H9 (cell line): ENCODE measurements at regions not wholly inside any gene's neighbourhood (a gene's known extent, or its start where the extent isn't known, plus 50 kb on each side); places are given as distances from the start of the nearest gene placed in this dataset.

ENCODE experiments used
- DNase-seq: peaks from one replicate; pipeline ENCODE4 v3.0.0-alpha.2; 2017
- H2AFZ ChIP-seq: one replicate; pipeline ENCODE4 v1.6.1; 2013; ENCODE audit warnings: mild to moderate bottlenecking, low read length, control low read depth, moderate library complexity
- H2AK5ac ChIP-seq: 2 replicates; pipeline ENCODE4 v1.6.1; 2013; ENCODE audit warnings: low read length, control low read depth, mixed read lengths; ENCODE audit not compliant: insufficient read length
- H2BK120ac ChIP-seq: one replicate; pipeline ENCODE4 v1.6.1; 2013; ENCODE audit warnings: low read depth, mild to moderate bottlenecking, low read length, control low read depth, inconsistent platforms; ENCODE audit not compliant: poor library complexity, severe bottlenecking
- H2BK12ac ChIP-seq: 2 replicates; pipeline ENCODE4 v1.6.1; 2013; ENCODE audit warnings: low read length, control low read depth, mixed read lengths, low read depth; ENCODE audit not compliant: insufficient read length
- H2BK15ac ChIP-seq: 2 replicates; pipeline ENCODE4 v1.6.1; 2013; ENCODE audit warnings: low read depth, low read length, control low read depth
- H2BK20ac ChIP-seq: one replicate; pipeline ENCODE4 v1.6.1; 2013; ENCODE audit warnings: low read depth, mild to moderate bottlenecking, low read length, control low read depth, inconsistent platforms; ENCODE audit not compliant: poor library complexity, severe bottlenecking
- H2BK5ac ChIP-seq: 2 replicates; pipeline ENCODE4 v1.6.1; 2013; ENCODE audit warnings: low read length, control low read depth, mixed read lengths; ENCODE audit not compliant: insufficient read length
- H3K14ac ChIP-seq: 2 replicates; pipeline ENCODE4 v1.6.1; 2013; ENCODE audit warnings: low read length, control low read depth; ENCODE audit not compliant: insufficient read depth
- H3K18ac ChIP-seq: 2 replicates; pipeline ENCODE4 v1.6.1; 2013; ENCODE audit warnings: low read depth, mild to moderate bottlenecking, mixed read lengths, low read length, control low read depth; ENCODE audit not compliant: insufficient read length
- H3K23ac ChIP-seq: 2 replicates; pipeline ENCODE4 v1.6.1; 2013; ENCODE audit warnings: low read length, control low read depth, mixed read lengths, low read depth; ENCODE audit not compliant: insufficient read length
- H3K23me2 ChIP-seq: 2 replicates; pipeline ENCODE4 v1.6.1; 2013; ENCODE audit warnings: low read depth, mild to moderate bottlenecking, mixed read lengths, low read length, control low read depth; ENCODE audit not compliant: insufficient read length, poor library complexity, severe bottlenecking
- H3K27ac ChIP-seq: 2 replicates; pipeline ENCODE4 v1.5.1; 2013; ENCODE audit warnings: low read length, control low read depth, mixed read lengths, low read depth; ENCODE audit not compliant: insufficient read length
- H3K27me3 ChIP-seq: 2 replicates; pipeline ENCODE4 v1.6.1; 2013; ENCODE audit warnings: low read length, control low read depth, inconsistent platforms; ENCODE audit not compliant: insufficient read depth
- H3K4ac ChIP-seq: 2 replicates; pipeline ENCODE4 v1.6.1; 2013; ENCODE audit warnings: low read depth, mild to moderate bottlenecking, control low read depth, inconsistent platforms, low read length, moderate library complexity
- H3K4me1 ChIP-seq: 2 replicates; pipeline ENCODE4 v1.6.1; 2013; ENCODE audit warnings: low read length, control low read depth, inconsistent platforms; ENCODE audit not compliant: insufficient read depth
- H3K4me2 ChIP-seq: 2 replicates; pipeline ENCODE4 v1.6.1; 2013; ENCODE audit warnings: low read length, control low read depth, mixed read lengths; ENCODE audit not compliant: insufficient read length, insufficient read depth
- H3K56ac ChIP-seq: 2 replicates; pipeline ENCODE4 v1.6.1; 2013; ENCODE audit warnings: low read depth, mild to moderate bottlenecking, mixed read lengths, low read length, control low read depth; ENCODE audit not compliant: insufficient read length
- H3K79me1 ChIP-seq: 2 replicates; pipeline ENCODE4 v1.6.1; 2013; ENCODE audit warnings: low read depth, mild to moderate bottlenecking, moderate library complexity, low read length, control low read depth, inconsistent platforms; ENCODE audit not compliant: insufficient read depth, poor library complexity, severe bottlenecking
- H3K79me2 ChIP-seq: 2 replicates; pipeline ENCODE4 v1.6.1; 2013; ENCODE audit warnings: low read length, control low read depth, inconsistent platforms; ENCODE audit not compliant: insufficient read depth
- H3K9ac ChIP-seq: 2 replicates; pipeline ENCODE4 v1.6.1; 2013; ENCODE audit warnings: low read length, control low read depth, mixed read lengths; ENCODE audit not compliant: insufficient read length; ENCODE audit errors: extremely low read depth
- H3K9me3 ChIP-seq: one replicate; pipeline ENCODE4 v1.6.1; 2013; ENCODE audit warnings: low read depth, low read length, inconsistent platforms; ENCODE audit not compliant: control insufficient read depth
- H3T11ph ChIP-seq: one replicate; pipeline ENCODE4 v1.6.1; 2013; ENCODE audit warnings: mild to moderate bottlenecking, low read length, control low read depth, inconsistent platforms
- H4K20me1 ChIP-seq: one replicate; pipeline ENCODE4 v1.6.1; 2013; ENCODE audit not compliant: control insufficient read depth, insufficient read length, insufficient read depth
- H4K5ac ChIP-seq: 2 replicates; pipeline ENCODE4 v1.6.1; 2013; ENCODE audit warnings: low read depth, mild to moderate bottlenecking, mixed read lengths, low read length, control low read depth; ENCODE audit not compliant: insufficient read length
- H4K8ac ChIP-seq: replicated peaks from 2 replicates; pipeline ENCODE4 v1.6.1; 2013; ENCODE audit warnings: low read length, control low read depth, mixed read lengths, low read depth; ENCODE audit not compliant: insufficient read length
- H4K91ac ChIP-seq: 2 replicates; pipeline ENCODE4 v1.6.1; 2013; ENCODE audit warnings: low read depth, mild to moderate bottlenecking, moderate library complexity, mixed read lengths, low read length, control low read depth; ENCODE audit not compliant: insufficient read length
- H3K27ac Mint-ChIP-seq, 3 experiments: 2 replicates in 2 of 3; 3 replicates in 1 of 3; pipeline ENCODE4 v1.8.0; 2020 to 2021; ENCODE audit warnings: mixed read lengths in 3 of 3, mild to moderate bottlenecking in 1 of 3, moderate library complexity in 1 of 3
- H3K27me3 Mint-ChIP-seq: 2 replicates; pipeline ENCODE4 v1.8.0; 2021; ENCODE audit warnings: low read depth, mild to moderate bottlenecking, moderate library complexity, mixed read lengths
- H3K36me3 Mint-ChIP-seq, 3 experiments: 2 replicates in 2 of 3; 3 replicates in 1 of 3; pipeline ENCODE4 v1.8.0; 2020 to 2021; ENCODE audit warnings: low read depth in 3 of 3, mixed read lengths in 3 of 3; ENCODE audit not compliant: insufficient read depth in 1 of 3
- H3K4me1 Mint-ChIP-seq, 2 experiments: 2 replicates each; pipeline ENCODE4 v1.8.0; 2020; ENCODE audit warnings: mixed read lengths in 2 of 2
- H3K4me3 Mint-ChIP-seq, 2 experiments: 2 replicates in 1 of 2; 3 replicates in 1 of 2; pipeline ENCODE4 v1.8.0; 2020 to 2021; ENCODE audit warnings: mild to moderate bottlenecking in 2 of 2, mixed read lengths in 2 of 2, moderate library complexity in 1 of 2
- H3K9me3 Mint-ChIP-seq, 2 experiments: 2 replicates in 1 of 2; 3 replicates in 1 of 2; pipeline ENCODE4 v1.8.0; 2020; ENCODE audit warnings: mild to moderate bottlenecking in 2 of 2, mixed read lengths in 2 of 2, moderate library complexity in 1 of 2
- WGBS: extraction: QIAGEN DNeasy Blood & Tissue Kit; methylation state at CpG from one replicate; pipeline ENCODE4 v1.1.7; 2013; ENCODE audit warnings: missing lambda C conversion rate, low lambda C conversion rate, mixed read lengths; ENCODE audit not compliant: insufficient read length; ENCODE audit errors: extremely low coverage; 5-methylcytosine and 5-hydroxymethylcytosine counted together
- TF ChIP-seq, protein P1 (sequence below): fragments of 200-600 bp; sonication (generic); conservative IDR thresholded peaks from 3 replicates; pipeline ENCODE4 v1.8.0; 2021; ENCODE audit warnings: antibody characterized with exemption, mild to moderate bottlenecking

DNA sequence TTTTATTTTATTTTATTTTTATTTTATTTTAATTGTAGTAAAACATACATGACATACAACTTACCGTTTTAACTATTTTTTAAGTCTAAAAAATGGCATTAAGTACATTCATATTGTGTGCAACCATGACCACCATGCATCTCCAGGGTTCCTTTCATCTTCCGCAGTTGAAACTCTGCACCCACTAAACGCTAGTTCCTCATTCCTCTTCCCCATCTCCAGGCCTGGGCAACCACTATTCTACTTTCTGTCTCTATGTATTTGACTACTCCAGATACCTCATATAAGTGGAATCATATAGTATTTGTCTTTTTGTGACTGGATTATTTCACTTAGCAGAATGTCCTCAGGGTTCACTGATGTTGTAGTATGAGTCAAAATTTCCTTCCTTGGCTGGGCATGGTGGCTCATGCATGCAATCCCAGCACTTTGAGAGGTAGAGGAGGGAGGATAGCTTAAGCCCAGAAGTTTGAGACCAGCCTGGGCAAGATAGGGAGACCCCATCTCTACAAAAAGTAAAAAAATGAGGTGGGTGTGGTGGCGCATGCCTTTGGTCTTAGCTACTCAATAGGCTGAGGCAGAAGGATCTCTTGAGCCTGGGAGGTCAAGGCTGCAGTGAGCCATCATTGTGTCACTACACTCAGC lies 55.7 kb upstream of the ZNF507 start:
- no peak overlapping the region for H3T11ph ChIP-seq
- H3K4me3 Mint-ChIP-seq, result no peak overlapping the region
- H3K27me3 Mint-ChIP-seq, result no peaks in the 10 kb centered on the region; the same call in 1 of the 2 replicates
- no peak overlapping the region for H3K14ac ChIP-seq
- TF ChIP-seq, protein P1, sequence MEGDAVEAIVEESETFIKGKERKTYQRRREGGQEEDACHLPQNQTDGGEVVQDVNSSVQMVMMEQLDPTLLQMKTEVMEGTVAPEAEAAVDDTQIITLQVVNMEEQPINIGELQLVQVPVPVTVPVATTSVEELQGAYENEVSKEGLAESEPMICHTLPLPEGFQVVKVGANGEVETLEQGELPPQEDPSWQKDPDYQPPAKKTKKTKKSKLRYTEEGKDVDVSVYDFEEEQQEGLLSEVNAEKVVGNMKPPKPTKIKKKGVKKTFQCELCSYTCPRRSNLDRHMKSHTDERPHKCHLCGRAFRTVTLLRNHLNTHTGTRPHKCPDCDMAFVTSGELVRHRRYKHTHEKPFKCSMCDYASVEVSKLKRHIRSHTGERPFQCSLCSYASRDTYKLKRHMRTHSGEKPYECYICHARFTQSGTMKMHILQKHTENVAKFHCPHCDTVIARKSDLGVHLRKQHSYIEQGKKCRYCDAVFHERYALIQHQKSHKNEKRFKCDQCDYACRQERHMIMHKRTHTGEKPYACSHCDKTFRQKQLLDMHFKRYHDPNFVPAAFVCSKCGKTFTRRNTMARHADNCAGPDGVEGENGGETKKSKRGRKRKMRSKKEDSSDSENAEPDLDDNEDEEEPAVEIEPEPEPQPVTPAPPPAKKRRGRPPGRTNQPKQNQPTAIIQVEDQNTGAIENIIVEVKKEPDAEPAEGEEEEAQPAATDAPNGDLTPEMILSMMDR, result no peak
- no peak overlapping the region for H4K5ac ChIP-seq
- H2AK5ac ChIP-seq, result no peak overlapping the region
- no peak overlapping the region for H2AFZ ChIP-seq
- no peak overlapping the region for H2BK5ac ChIP-seq
- WGBS, result no CpG with 5 or more reads among the region's 4 CpGs
- no peak overlapping the region for H3K27ac Mint-ChIP-seq
- no peak overlapping the region for H3K27ac ChIP-seq
- no peaks in the 10 kb centered on the region for H3K79me2 ChIP-seq
- H4K8ac ChIP-seq, result no peak overlapping the region
- no peaks in the 10 kb centered on the region for H3K79me1 ChIP-seq
- H3K36me3 Mint-ChIP-seq, result no peaks in the 10 kb centered on the region
- H3K18ac ChIP-seq, result no peak overlapping the region
- H3K9ac ChIP-seq, result no peak overlapping the region
- H2BK120ac ChIP-seq, result no peak overlapping the region
- no peak overlapping the region for H4K91ac ChIP-seq
- no peak overlapping the region for H3K56ac ChIP-seq
- no peaks in the 10 kb centered on the region for H3K23me2 ChIP-seq
- H3K4me1 ChIP-seq, result no peaks in the 10 kb centered on the region
- H3K4me2 ChIP-seq, result no peak overlapping the region
- H3K4me1 Mint-ChIP-seq, result peaks cover 2 to 7% of the 10 kb centered on the region in 2 experiments; a peak in 1 of 4 replicates
- H4K20me1 ChIP-seq, result no peaks in the 10 kb centered on the region
- no peaks in the 10 kb centered on the region for H3K27me3 ChIP-seq
- H3K4ac ChIP-seq, result no peak overlapping the region
- no peak overlapping the region for H3K23ac ChIP-seq
- no peaks in the 10 kb centered on the region for H3K9me3 Mint-ChIP-seq
- H2BK15ac ChIP-seq, result no peak overlapping the region
- no peak overlapping the region for H2BK12ac ChIP-seq
- H2BK20ac ChIP-seq, result no peak overlapping the region
- no peak for DNase-seq
- H3K9me3 ChIP-seq, result no peaks in the 10 kb centered on the region
